Spleen (tissue), 7 donors: ENCODE measurements at regions not wholly inside any gene's neighbourhood (a gene's known extent, or its start where the extent isn't known, plus 50 kb on each side); places are given as distances from the start of the nearest gene placed in this dataset.

Experiments
- CTCF ChIP-seq, 11 experiments: fragments of 200-600 bp in 7 of 11; fragments of 450-650 bp in 4 of 11; sonication (generic) in 4 of 11; IDR thresholded peaks in 8 of 11; conservative IDR thresholded peaks in 3 of 11; 1 replicate in 7 of 11; 2 replicates in 4 of 11; pipeline versions ENCODE4 v1.4.0 to v1.8.0; 2016 to 2021; ENCODE audit warnings: antibody characterized with exemption in 11 of 11, inconsistent platforms in 4 of 11, mild to moderate bottlenecking in 1 of 11
- POLR2A ChIP-seq, 3 donors: fragments of 450-650 bp; IDR thresholded peaks; one replicate each; pipeline ENCODE4 v1.5.1; 2017; ENCODE audit warnings: antibody characterized with exemption in 3 of 3, mild to moderate bottlenecking in 1 of 3
- POLR2AphosphoS5 ChIP-seq, 3 donors: sonication (generic); formaldehyde crosslinking; IDR thresholded peaks; one replicate each; pipeline ENCODE4 v1.5.1; 2017; ENCODE audit warnings: antibody characterized with exemption in 3 of 3
- donor health status: DM: no; HTN: no; CAD: no; lungs with moderate emphysema.
- donor health status: DM: no; HTN: no; CAD: no.
- donor health status: DM: no; HTN: no; CAD: no.

GRCh38 chr17:73983621-73984400, 219.7 kb upstream of the RPL38 start:
- TF ChIP-seq CTCF (IDR thresholded peaks at IDR 0.05 in 8 of 11, conservative IDR thresholded peaks at IDR 0.05 in 3 of 11) (no peak), POLR2A (IDR thresholded peaks at IDR 0.05) (no peak), POLR2AphosphoS5 (IDR thresholded peaks at IDR 0.05) (no peak)
